ENCODE measurements at regions not wholly inside any gene's neighbourhood (a gene's known extent, or its start where the extent isn't known, plus 50 kb on each side); places are given as distances from the start of the nearest gene placed in this dataset.

DNA sequence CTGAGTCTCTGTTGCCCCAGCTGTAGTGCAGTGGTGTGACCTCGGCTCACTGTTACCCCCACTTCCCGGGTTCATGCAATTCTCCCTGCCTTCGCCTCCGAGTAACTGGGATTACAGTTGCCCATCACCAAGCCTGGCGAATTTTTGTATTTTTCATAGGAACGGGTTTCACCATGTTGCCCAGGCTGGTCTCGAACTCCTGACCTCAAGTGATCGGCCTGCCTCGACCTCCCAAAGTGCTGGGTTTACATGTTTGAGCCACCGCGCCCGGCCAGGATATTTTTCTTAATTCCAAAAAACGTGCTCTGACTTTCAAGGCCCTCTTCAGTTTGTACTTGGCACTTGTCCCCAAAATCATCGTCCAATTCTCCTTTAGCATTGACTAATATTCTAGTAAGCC is 129.2 kb upstream of the EPHA5 start:
- DNase-seq: no peak
- ChIA-PET CTCF (no interaction called here), POLR2A (no interaction called here)
- Histone ChIP-seq H3K27me3 (ENCODE audit: insufficient read depth) (no peaks in the 10 kb centered on the region; the same call in 1 of the 2 replicates), H3K9ac (no peak overlapping the region), H3K27ac (ENCODE audit: low read depth in 2 of 2, low read length in 1 of 2) (no peak overlapping the region), H3K4me2 (no peak overlapping the region), H3K4me3 (ENCODE audit: low read depth in 2 of 2, low read length in 1 of 2) (no peak overlapping the region), H3K9me3 (no peaks in the 10 kb centered on the region), H3K4me1 (ENCODE audit: control insufficient read depth in 1 of 2, insufficient read depth in 2 of 2, low read depth in 1 of 2, low read length in 1 of 2) (no peaks in the 10 kb centered on the region), H3K9me2 (no peaks in the 10 kb centered on the region), H3F3A (replicated peaks; ENCODE audit: insufficient read depth) (no peaks in the 10 kb centered on the region), H4K20me1 (ENCODE audit: insufficient read depth) (no peaks in the 10 kb centered on the region), H3K79me2 (ENCODE audit: insufficient read depth) (no peaks in the 10 kb centered on the region), H3K36me3 (replicated peaks in 1 of 2; ENCODE audit: control insufficient read depth in 1 of 2, insufficient read depth in 2 of 2, low read length in 1 of 2) (no peaks in the 10 kb centered on the region), H2AFZ (ENCODE audit: low read depth) (no peak overlapping the region)
- TF ChIP-seq EP300 (IDR thresholded peaks at IDR 0.05; ENCODE audit: borderline replicate concordance in 1 of 2, low read depth in 1 of 2, low read length in 1 of 2) (no peak), JUND (IDR thresholded peaks at IDR 0.05) (no peak), RAD21 (IDR thresholded peaks at IDR 0.05; ENCODE audit: low read length) (no peak), RCOR1 (IDR thresholded peaks at IDR 0.05; ENCODE audit: low read length) (no peak), FOXJ3 (CRISPR knock-in tag; IDR thresholded peaks at IDR 0.05) (no peak), FOXM1 (IDR thresholded peaks at IDR 0.05; ENCODE audit: low read depth) (no peak), YY1 (IDR thresholded peaks at IDR 0.05; ENCODE audit: low read depth) (no peak), EZH2phosphoT487 (IDR thresholded peaks at IDR 0.05; ENCODE audit: borderline replicate concordance, low read depth) (no peak), TEAD4 (IDR thresholded peaks at IDR 0.05; ENCODE audit: borderline replicate concordance, insufficient read depth) (no peak), CHD2 (IDR thresholded peaks at IDR 0.05; ENCODE audit: low read length, partially characterized antibody) (no peak)
- 28% methylated on average over 14 of the region's 14 CpGs for WGBS (ENCODE audit: low lambda C conversion rate)

DNA sequence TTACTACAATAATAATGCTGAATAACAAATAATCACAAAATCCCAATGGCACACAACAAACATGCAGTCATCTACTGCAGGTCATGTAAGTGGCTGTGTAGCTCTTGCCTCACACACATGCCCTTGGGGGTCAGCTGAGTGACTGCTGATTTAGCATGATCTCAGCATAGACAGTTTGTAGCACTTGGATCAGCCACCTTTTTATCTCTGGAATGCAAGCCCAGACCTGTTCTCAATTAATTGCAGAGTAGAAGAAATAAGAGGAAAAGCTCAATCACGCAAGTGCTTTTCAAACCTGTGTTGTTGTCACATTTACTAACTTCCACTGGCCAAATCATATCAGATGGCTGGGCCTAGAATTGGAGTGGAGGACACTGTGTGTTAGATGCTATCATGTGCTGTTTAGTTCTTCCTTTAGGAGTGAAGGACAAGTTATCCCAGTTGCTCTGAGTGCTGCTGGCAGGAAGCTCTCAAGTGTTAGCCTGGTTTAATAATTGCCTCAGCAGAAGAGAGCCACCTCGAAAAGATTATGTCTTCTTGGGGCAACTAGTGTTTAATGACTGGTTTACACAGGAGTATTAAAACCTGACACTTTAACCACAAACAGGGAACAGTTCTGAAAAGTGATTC is 128.3 kb upstream of the EPHA5 start:
- CTCF ChIA-PET: no interaction called here
- TF ChIP-seq YY1 (IDR thresholded peaks at IDR 0.05; ENCODE audit: low read depth) (no peak), PBX3 (IDR thresholded peaks at IDR 0.05) (no peak), MEF2A (IDR thresholded peaks at IDR 0.05; ENCODE audit: borderline replicate concordance, low read depth) (no peak), MXI1 (IDR thresholded peaks at IDR 0.05; ENCODE audit: low read depth, low read length) (no peak), EP300 (IDR thresholded peaks at IDR 0.05; ENCODE audit: borderline replicate concordance in 1 of 2, low read depth in 1 of 2, low read length in 1 of 2) (no peak), ZBTB33 (IDR thresholded peaks at IDR 0.05; ENCODE audit: borderline replicate concordance, low read depth) (no peak), CHD2 (IDR thresholded peaks at IDR 0.05; ENCODE audit: low read length, partially characterized antibody) (no peak), JUND (IDR thresholded peaks at IDR 0.05) (no peak), POLR2AphosphoS5 (IDR thresholded peaks at IDR 0.05; ENCODE audit: low read depth, low read length) (no peak), SIN3A (IDR thresholded peaks at IDR 0.05; ENCODE audit: borderline replicate concordance, low read depth, low read length) (no peak), ELF1 (IDR thresholded peaks at IDR 0.05) (no peak), NRF1 (IDR thresholded peaks at IDR 0.05; ENCODE audit: low read depth, low read length) (no peak), RXRA (IDR thresholded peaks at IDR 0.05; ENCODE audit: borderline replicate concordance, low read depth) (no peak)
- TF ChIP-seq, protein P1, sequence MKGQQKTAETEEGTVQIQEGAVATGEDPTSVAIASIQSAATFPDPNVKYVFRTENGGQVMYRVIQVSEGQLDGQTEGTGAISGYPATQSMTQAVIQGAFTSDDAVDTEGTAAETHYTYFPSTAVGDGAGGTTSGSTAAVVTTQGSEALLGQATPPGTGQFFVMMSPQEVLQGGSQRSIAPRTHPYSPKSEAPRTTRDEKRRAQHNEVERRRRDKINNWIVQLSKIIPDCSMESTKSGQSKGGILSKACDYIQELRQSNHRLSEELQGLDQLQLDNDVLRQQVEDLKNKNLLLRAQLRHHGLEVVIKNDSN (IDR thresholded peaks at IDR 0.05; ENCODE audit: borderline replicate concordance, low read depth): no peak
- TF ChIP-seq, protein P2, sequence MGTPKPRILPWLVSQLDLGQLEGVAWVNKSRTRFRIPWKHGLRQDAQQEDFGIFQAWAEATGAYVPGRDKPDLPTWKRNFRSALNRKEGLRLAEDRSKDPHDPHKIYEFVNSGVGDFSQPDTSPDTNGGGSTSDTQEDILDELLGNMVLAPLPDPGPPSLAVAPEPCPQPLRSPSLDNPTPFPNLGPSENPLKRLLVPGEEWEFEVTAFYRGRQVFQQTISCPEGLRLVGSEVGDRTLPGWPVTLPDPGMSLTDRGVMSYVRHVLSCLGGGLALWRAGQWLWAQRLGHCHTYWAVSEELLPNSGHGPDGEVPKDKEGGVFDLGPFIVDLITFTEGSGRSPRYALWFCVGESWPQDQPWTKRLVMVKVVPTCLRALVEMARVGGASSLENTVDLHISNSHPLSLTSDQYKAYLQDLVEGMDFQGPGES (IDR thresholded peaks at IDR 0.05; ENCODE audit: low read depth, low read length): no peak

More for the DNA sequence above, 128.3 kb upstream of the EPHA5 start:
- Histone ChIP-seq H3K4me3 (ENCODE audit: low read depth in 2 of 2, low read length in 1 of 2) (no peak overlapping the region), H4K20me1 (ENCODE audit: insufficient read depth) (no peaks in the 10 kb centered on the region), H3F3A (replicated peaks; ENCODE audit: insufficient read depth) (no peaks in the 10 kb centered on the region), H3K4me2 (no peak overlapping the region), H2AFZ (ENCODE audit: low read depth) (no peak overlapping the region), H3K27me3 (ENCODE audit: insufficient read depth) (no peaks in the 10 kb centered on the region; the same call in 1 of the 2 replicates), H3K9ac (no peak overlapping the region), H3K9me2 (no peaks in the 10 kb centered on the region), H3K9me3 (no peaks in the 10 kb centered on the region), H3K79me2 (ENCODE audit: insufficient read depth) (no peaks in the 10 kb centered on the region), H3K36me3 (replicated peaks in 1 of 2; ENCODE audit: control insufficient read depth in 1 of 2, insufficient read depth in 2 of 2, low read length in 1 of 2) (no peaks in the 10 kb centered on the region), H3K4me1 (ENCODE audit: control insufficient read depth in 1 of 2, insufficient read depth in 2 of 2, low read depth in 1 of 2, low read length in 1 of 2) (no peaks in the 10 kb centered on the region), H3K27ac (ENCODE audit: low read depth in 2 of 2, low read length in 1 of 2) (no peak overlapping the region)
- no peak for DNase-seq
- 8% methylated on average over 2 of the region's 2 CpGs for WGBS (ENCODE audit: low lambda C conversion rate)
- POLR2A ChIA-PET: no interaction called here

Data from SK-N-SH (cell line).